ENCODE measurements at regions not wholly inside any gene's neighbourhood (a gene's known extent, or its start where the extent isn't known, plus 50 kb on each side); places are given as distances from the start of the nearest gene placed in this dataset.
A peak's percentile ranks its signal among the peaks of the same experiment; 100 is the strongest.

DNA sequence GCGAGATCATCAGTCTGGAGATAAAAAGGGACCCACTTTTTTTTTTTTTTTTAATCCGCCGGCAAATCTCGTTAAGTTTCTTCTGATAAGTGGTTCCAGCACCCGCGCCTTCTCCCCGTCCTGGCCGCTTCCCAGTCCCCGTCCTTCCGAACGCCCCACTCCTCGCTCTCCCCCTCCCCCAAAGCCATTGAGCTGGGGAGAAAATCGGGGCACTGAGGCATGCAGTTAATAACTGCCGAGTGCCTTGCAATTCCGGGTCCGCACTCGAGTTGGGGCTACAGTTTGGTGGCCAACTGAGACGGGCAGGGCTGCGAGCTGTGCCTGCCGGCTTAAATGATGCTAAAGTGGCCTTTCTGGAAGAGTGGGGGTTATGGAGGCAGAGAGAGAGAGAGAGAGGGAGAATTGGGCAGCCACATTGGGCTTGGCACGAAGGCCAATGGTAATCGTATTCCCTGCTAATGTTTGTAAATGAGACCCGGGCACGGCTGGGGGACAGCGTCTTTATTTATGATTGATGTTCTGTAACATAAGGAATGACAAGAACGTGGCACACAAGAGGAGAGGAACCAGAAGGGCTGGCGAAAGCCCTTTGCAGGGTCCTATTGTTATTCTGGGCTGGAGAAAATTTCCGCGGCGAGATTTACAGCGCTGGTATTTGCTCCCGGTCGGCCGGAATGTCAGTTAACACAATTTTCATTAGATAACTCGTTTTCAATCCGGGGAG lies 115.4 kb upstream of the MYL2 start:
- TF ChIP-seq CTCF (IDR thresholded peaks at IDR 0.05; ENCODE audit: low read depth, low read length, poor library complexity, severe bottlenecking) = no peak
- peak; percentile 94 for TF ChIP-seq EZH2phosphoT487 (IDR thresholded peaks at IDR 0.05; ENCODE audit: borderline replicate concordance, low read length)
